AG10803 (cell line): ENCODE measurements at regions not wholly inside any gene's neighbourhood (a gene's known extent, or its start where the extent isn't known, plus 50 kb on each side); places are given as distances from the start of the nearest gene placed in this dataset.

Experiments
- DNase-seq: peaks from one replicate; pipeline ENCODE4 v3.0.0; 2010; ENCODE audit warnings: low read depth
- H3K4me3 ChIP-seq: 2 replicates; pipeline ENCODE4 v1.5.1; 2011; ENCODE audit warnings: mild to moderate bottlenecking, low read length, control low read depth
- CTCF ChIP-seq: conservative IDR thresholded peaks from 2 replicates; pipeline ENCODE4 v1.5.1; 2011; ENCODE audit warnings: mild to moderate bottlenecking, low read length, control low read depth, inconsistent platforms

DNA sequence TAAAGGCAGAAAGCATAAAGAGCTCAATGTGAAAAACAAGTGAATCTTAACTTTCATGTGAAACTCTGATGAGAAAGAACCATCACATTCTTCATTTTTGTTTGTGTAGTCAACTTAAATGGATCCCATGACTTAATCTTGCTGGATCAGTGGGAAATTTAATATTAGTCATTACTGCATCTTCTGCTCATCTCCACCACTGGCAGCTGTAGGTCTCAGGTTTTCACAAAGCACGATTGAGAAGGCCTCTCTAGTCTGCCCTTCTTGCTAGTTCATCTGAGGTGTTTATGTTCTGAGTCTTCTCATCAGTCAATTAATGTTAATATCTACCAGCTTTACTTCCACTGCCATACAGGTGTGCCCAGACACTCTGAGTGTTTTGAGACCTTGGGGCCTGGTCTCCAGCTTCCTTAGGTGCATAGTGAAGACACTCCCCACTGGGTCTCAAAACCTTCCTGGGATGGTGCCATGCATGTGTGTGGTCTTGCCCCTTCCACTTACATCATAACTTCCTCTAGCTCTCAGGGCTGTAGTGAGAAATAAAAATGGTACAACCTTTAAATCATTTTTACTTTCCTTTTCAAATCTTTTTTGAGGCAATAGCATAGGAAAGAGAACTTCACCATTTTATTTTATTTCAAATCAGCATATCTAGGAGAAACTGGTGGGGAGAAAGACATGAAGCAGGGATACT lies 421.6 kb upstream of the CBLB start:
- no peak overlapping the region for H3K4me3 ChIP-seq
- no peak for TF ChIP-seq CTCF
- DNase-seq, result no peak

GRCh38 chr3:106293161-106293560 lies 424.3 kb upstream of the CBLB start:
- no peak for TF ChIP-seq CTCF
- no peak for DNase-seq
- no peak overlapping the region for H3K4me3 ChIP-seq

GRCh38 chr3:106294121-106294520 lies 425.3 kb upstream of the CBLB start:
- DNase-seq, result no peak
- no peak for TF ChIP-seq CTCF
- no peak overlapping the region for H3K4me3 ChIP-seq

DNA sequence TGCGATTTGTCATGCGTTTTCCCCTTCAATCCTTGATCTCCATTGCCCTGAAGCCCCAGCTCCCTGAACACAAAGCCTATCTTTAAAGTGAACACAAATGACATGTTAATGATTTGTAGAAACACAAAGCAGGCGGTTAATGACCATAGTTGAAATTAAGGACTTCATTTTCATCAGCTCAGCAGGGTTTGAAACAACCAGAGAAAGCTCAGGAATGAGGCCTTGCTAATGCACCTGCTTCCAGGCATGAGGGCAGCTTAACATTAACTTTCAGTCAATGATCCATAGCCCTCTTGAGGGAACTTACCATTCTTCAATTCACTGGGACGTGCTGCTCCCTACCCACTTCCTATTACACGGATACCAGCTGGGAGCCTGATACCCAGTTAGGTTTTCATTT lies 427.2 kb upstream of the CBLB start:
- no peak for DNase-seq
- no peak overlapping the region for H3K4me3 ChIP-seq
- TF ChIP-seq CTCF, result no peak

- TF ChIP-seq CTCF, result no peak
- H3K4me3 ChIP-seq, result no peak overlapping the region
These were observed 430.7 kb upstream of the CBLB start for GRCh38 chr3:106299300-106300098.

DNA sequence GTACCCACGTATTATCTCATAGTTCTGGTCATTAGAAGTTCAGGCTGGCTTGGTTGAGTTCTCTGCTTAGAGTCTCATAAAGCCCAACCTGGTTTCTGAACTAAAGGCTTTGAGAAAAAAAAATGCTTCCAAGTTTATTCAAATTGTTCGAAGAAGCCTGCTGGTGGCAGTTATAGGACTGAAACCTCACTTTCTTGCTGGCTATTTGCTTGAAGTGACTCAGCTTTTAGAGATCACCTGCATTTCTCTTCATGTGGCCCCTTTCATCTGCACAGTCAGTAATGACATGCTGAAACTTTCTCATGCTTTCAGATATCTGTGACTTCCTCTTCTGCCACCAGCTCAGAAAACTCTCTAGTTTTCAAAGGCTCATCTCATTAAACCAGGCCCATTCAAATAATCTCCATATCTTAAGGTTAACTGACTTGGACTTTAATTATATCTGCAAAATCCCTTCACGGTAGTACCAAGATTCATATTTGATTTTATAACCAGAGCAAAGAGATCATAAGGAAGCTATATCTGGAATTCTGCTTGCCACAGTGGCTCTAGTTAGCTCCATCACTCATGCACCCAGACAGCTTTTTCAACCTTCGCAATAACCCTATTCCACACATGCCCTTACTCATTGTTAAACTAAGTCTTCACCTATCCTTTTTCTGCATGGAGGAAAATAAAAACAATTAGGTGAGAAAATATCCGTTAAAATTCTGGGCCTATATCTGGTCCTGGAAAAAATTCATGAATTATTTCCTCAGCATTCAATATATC lies 433.8 kb upstream of the CBLB start:
- no peak for TF ChIP-seq CTCF
- H3K4me3 ChIP-seq, result no peak overlapping the region
- no peak for DNase-seq

More at GRCh38 chr3:106299300-106300098, 430.7 kb upstream of the CBLB start:
- DNase-seq, result peak; percentile 60
